HG03064 (cell line): ENCODE measurements at regions not wholly inside any gene's neighbourhood (a gene's known extent, or its start where the extent isn't known, plus 50 kb on each side); places are given as distances from the start of the nearest gene placed in this dataset.

Source experiments
- ATAC-seq: cut with Tn5 transposase; IDR thresholded peaks from one replicate; pipeline ENCODE4 v1.9.1; 2021; ENCODE audit warnings: low read depth; ENCODE audit not compliant: unreplicated experiment

GRCh38 chr4:38574559-38575333, 89.3 kb upstream of the KLF3 start:
- ATAC-seq, result no peak

- ATAC-seq, result no peak
Observed at GRCh38 chr4:38576767-38577166, 87.2 kb upstream of the KLF3 start.

- ATAC-seq, result no peak
Observed at GRCh38 chr4:38577462-38577861, 86.5 kb upstream of the KLF3 start.

- ATAC-seq, result no peak
Observed at GRCh38 chr4:38581426-38582106, 82.4 kb upstream of the KLF3 start.

- ATAC-seq, result no peak
Observed at GRCh38 chr4:38582445-38582844, 81.6 kb upstream of the KLF3 start.

GRCh38 chr4:38582889-38583470, 81.0 kb upstream of the KLF3 start:
- no peak for ATAC-seq

GRCh38 chr4:38585871-38586270, 78.1 kb upstream of the KLF3 start:
- ATAC-seq, result no peak

- no peak for ATAC-seq
Observed at GRCh38 chr4:38587106-38587505, 76.9 kb upstream of the KLF3 start.

GRCh38 chr4:38590046-38590445, 74.0 kb upstream of the KLF3 start:
- no peak for ATAC-seq

GRCh38 chr4:38591617-38592337, 72.2 kb upstream of the KLF3 start:
- no peak for ATAC-seq

- ATAC-seq, result no peak
Observed at GRCh38 chr4:38598489-38598888, 65.5 kb upstream of the KLF3 start.

- no peak for ATAC-seq
Observed at GRCh38 chr4:38600575-38600974, 63.4 kb upstream of the KLF3 start.

GRCh38 chr4:38601244-38601915, 62.6 kb upstream of the KLF3 start:
- no peak for ATAC-seq

- no peak for ATAC-seq
Observed at GRCh38 chr4:38601916-38602291, 62.1 kb upstream of the KLF3 start.

GRCh38 chr4:38603652-38604051, 60.3 kb upstream of the KLF3 start:
- ATAC-seq, result no peak

GRCh38 chr4:38605181-38605752, 58.7 kb upstream of the KLF3 start:
- ATAC-seq, result no peak

- ATAC-seq, result no peak
Observed at GRCh38 chr4:38605753-38606586, 58.0 kb upstream of the KLF3 start.

GRCh38 chr4:38606587-38606905, 57.5 kb upstream of the KLF3 start:
- no peak for ATAC-seq

GRCh38 chr4:38609614-38610013, 54.4 kb upstream of the KLF3 start:
- ATAC-seq, result no peak

GRCh38 chr4:38610521-38610920, 53.5 kb upstream of the KLF3 start:
- ATAC-seq, result no peak
